CD14-positive monocyte (primary cell): ENCODE measurements at regions not wholly inside any gene's neighbourhood (a gene's known extent, or its start where the extent isn't known, plus 50 kb on each side); places are given as distances from the start of the nearest gene placed in this dataset.
A peak's percentile ranks its signal among the peaks of the same experiment; 100 is the strongest.

ENCODE experiments used
- DNase-seq, 3 donors: peaks; one replicate each; pipeline ENCODE4 v3.0.0-alpha.2; 2011 to 2022
- H2AFZ ChIP-seq: 2 replicates; pipeline ENCODE4 v1.6.0; 2012; ENCODE audit warnings: mild to moderate bottlenecking, low read depth, low read length, inconsistent platforms; ENCODE audit not compliant: insufficient read depth, poor library complexity, severe bottlenecking
- H3K27ac ChIP-seq, 2 donors: 1 replicate in 1 of 2; 2 replicates in 1 of 2; pipeline ENCODE4 v1.5.1; 2012 to 2013; ENCODE audit warnings: low read length in 2 of 2, control low read depth in 1 of 2, inconsistent platforms in 1 of 2, low read depth in 1 of 2, mild to moderate bottlenecking in 1 of 2
- H3K27me3 ChIP-seq, 2 donors: one replicate each; pipeline versions ENCODE4 v1.6.0 to v1.6.1; 2011 to 2013; ENCODE audit warnings: low read length in 2 of 2; ENCODE audit not compliant: control insufficient read depth in 2 of 2, insufficient read depth in 2 of 2
- H3K36me3 ChIP-seq, 2 donors: replicated peaks in 1 of 2; 1 replicate in 1 of 2; 2 replicates in 1 of 2; pipeline versions ENCODE4 v1.5.1 to v1.6.1; 2012 to 2013; ENCODE audit warnings: low read length in 2 of 2, control low read depth in 1 of 2, inconsistent platforms in 1 of 2, mild to moderate bottlenecking in 1 of 2; ENCODE audit not compliant: insufficient read depth in 2 of 2, control insufficient read depth in 1 of 2
- H3K4me1 ChIP-seq, 2 donors: 1 replicate in 1 of 2; 2 replicates in 1 of 2; pipeline versions ENCODE4 v1.5.1 to v1.6.1; 2012 to 2013; ENCODE audit warnings: low read length in 2 of 2, control low read depth in 1 of 2, inconsistent platforms in 1 of 2, mild to moderate bottlenecking in 1 of 2, moderate library complexity in 1 of 2; ENCODE audit not compliant: insufficient read depth in 2 of 2, control insufficient read depth in 1 of 2
- H3K4me2 ChIP-seq: replicated peaks from 2 replicates; pipeline ENCODE3; 2012; ENCODE audit warnings: low read length, moderate library complexity, mild to moderate bottlenecking; ENCODE audit not compliant: poor library complexity, severe bottlenecking; ENCODE audit errors: extremely low read depth
- H3K4me3 ChIP-seq, 3 experiments: fragments of 200-600 bp in 1 of 3; sonication (generic) in 1 of 3; replicated peaks in 1 of 3; 1 replicate in 2 of 3; 2 replicates in 1 of 3; pipeline ENCODE4 v1.5.1; 2011 to 2013; ENCODE audit warnings: low read length in 3 of 3, mild to moderate bottlenecking in 3 of 3, control low read depth in 2 of 3, low read depth in 2 of 3, inconsistent platforms in 1 of 3, moderate library complexity in 1 of 3
- H3K79me2 ChIP-seq: 2 replicates; pipeline ENCODE4 v1.6.0; 2012; ENCODE audit warnings: mild to moderate bottlenecking, control low read depth, inconsistent platforms, low read length, moderate library complexity; ENCODE audit not compliant: insufficient read depth
- H3K9ac ChIP-seq: 2 replicates; pipeline ENCODE4 v1.6.0; 2017; ENCODE audit warnings: low read length, mild to moderate bottlenecking; ENCODE audit not compliant: insufficient read depth, poor library complexity, severe bottlenecking
- H3K9me3 ChIP-seq, 2 donors: replicated peaks in 1 of 2; 1 replicate in 1 of 2; 2 replicates in 1 of 2; pipeline versions ENCODE4 v1.5.1 to v1.6.1; 2012 to 2013; ENCODE audit warnings: low read length in 2 of 2, control low read depth in 1 of 2; ENCODE audit not compliant: control insufficient read depth in 1 of 2, insufficient read depth in 1 of 2
- H4K20me1 ChIP-seq: 2 replicates; pipeline ENCODE4 v1.6.0; 2012; ENCODE audit warnings: mild to moderate bottlenecking, low read length, control low read depth, moderate library complexity; ENCODE audit not compliant: insufficient read depth
- H3K27ac Mint-ChIP-seq, 7 donors: one replicate each; pipeline ENCODE4 v1.8.0; 2020; ENCODE audit warnings: mild to moderate bottlenecking in 7 of 7, mixed read lengths in 7 of 7, moderate library complexity in 6 of 7, inconsistent platforms in 2 of 7
- H3K27me3 Mint-ChIP-seq, 3 donors: one replicate each; pipeline ENCODE4 v1.8.0; 2021 to 2022; ENCODE audit warnings: low read depth in 3 of 3, mild to moderate bottlenecking in 3 of 3, mixed read lengths in 3 of 3, moderate library complexity in 3 of 3, inconsistent platforms in 1 of 3
- H3K36me3 Mint-ChIP-seq, 2 donors: one replicate each; pipeline ENCODE4 v1.8.0; 2020; ENCODE audit warnings: mixed read lengths in 2 of 2, inconsistent platforms in 1 of 2, mild to moderate bottlenecking in 1 of 2
- H3K4me1 Mint-ChIP-seq: one replicate; pipeline ENCODE4 v1.8.0; 2020; ENCODE audit warnings: mild to moderate bottlenecking, mixed read lengths
- H3K4me3 Mint-ChIP-seq, 2 donors: one replicate each; pipeline ENCODE4 v1.8.0; 2020; ENCODE audit warnings: mild to moderate bottlenecking in 2 of 2, mixed read lengths in 2 of 2, moderate library complexity in 1 of 2
- H3K9me3 Mint-ChIP-seq, 7 donors: one replicate each; pipeline ENCODE4 v1.8.0; 2020 to 2022; ENCODE audit warnings: mixed read lengths in 7 of 7, mild to moderate bottlenecking in 6 of 7, moderate library complexity in 6 of 7, inconsistent platforms in 2 of 7
- CTCF ChIP-seq: fragments of 200-600 bp; IDR thresholded peaks from one replicate; pipeline ENCODE4 v1.8.0; 2022; ENCODE audit warnings: antibody characterized with exemption, mild to moderate bottlenecking
- WGBS: methylation state at CpG from one replicate; pipeline ENCODE4 v1.1.5; 2013; ENCODE audit warnings: missing lambda C conversion rate; ENCODE audit not compliant: insufficient coverage; 5-methylcytosine and 5-hydroxymethylcytosine counted together
- intact Hi-C, 2 donors: fragments of 100-400 bp; cut with micrococcal nuclease; formaldehyde crosslinking; loops; one replicate each; pipeline versions ENCODE4 v1.15.0 to v1.15.1; 2023

GRCh38 chr4:79657379-79657778, 249.4 kb upstream of the GK2 start:
- H3K4me1 Mint-ChIP-seq = no peaks in the 10 kb centered on the region

GRCh38 chr4:79653871-79654270, 245.8 kb upstream of the GK2 start:
- Histone ChIP-seq H3K9me3 (peaks cover 0 to 5% of the 10 kb centered on the region in 2 donors), H3K4me3 (no peak overlapping the region), H3K4me1 (no peaks in the 10 kb centered on the region), H3K9ac (no peak overlapping the region), H3K27ac (no peak overlapping the region), H3K27me3 (no peaks in the 10 kb centered on the region), H3K79me2 (no peaks in the 10 kb centered on the region), H2AFZ (no peak overlapping the region), H3K4me2 (no peak overlapping the region), H4K20me1 (no peaks in the 10 kb centered on the region), H3K36me3 (no peaks in the 10 kb centered on the region)
- peaks cover 0 to 17% (median 6%) of the 10 kb centered on the region in 7 donors for H3K9me3 Mint-ChIP-seq
- TF ChIP-seq CTCF = no peak
- peaks cover 0 to 1% (median under 1%) of the 10 kb centered on the region in 3 donors for H3K27me3 Mint-ChIP-seq
- no peak for DNase-seq
- H3K4me3 Mint-ChIP-seq = no peak overlapping the region
- intact Hi-C loops = no loop called here
- WGBS = 100% methylated on average over 2 of the region's 5 CpGs
- H3K27ac Mint-ChIP-seq = peak overlapping the region in 1 of 7 donors; percentile 37
- no peaks in the 10 kb centered on the region for H3K4me1 Mint-ChIP-seq
- H3K36me3 Mint-ChIP-seq = no peaks in the 10 kb centered on the region

More at GRCh38 chr4:79657379-79657778, 249.4 kb upstream of the GK2 start:
- Histone ChIP-seq H3K79me2 (no peaks in the 10 kb centered on the region), H3K4me3 (no peak overlapping the region), H3K9me3 (peaks cover 0 to 14% of the 10 kb centered on the region in 2 donors), H3K4me1 (no peaks in the 10 kb centered on the region), H3K4me2 (no peak overlapping the region), H4K20me1 (no peaks in the 10 kb centered on the region), H2AFZ (no peak overlapping the region), H3K9ac (no peak overlapping the region), H3K27ac (no peak overlapping the region), H3K27me3 (no peaks in the 10 kb centered on the region), H3K36me3 (no peaks in the 10 kb centered on the region)
- no peak for TF ChIP-seq CTCF
- DNase-seq = no peak
- Mint-ChIP-seq H3K36me3 (no peaks in the 10 kb centered on the region), H3K27me3 (peaks cover 0 to 2% (median 1%) of the 10 kb centered on the region in 3 donors), H3K9me3 (peaks cover 4 to 33% (median 20%) of the 10 kb centered on the region in 7 donors), H3K27ac (no peak overlapping the region), H3K4me3 (no peak overlapping the region)
- intact Hi-C loops = no loop called here
